Upper lobe of left lung (tissue), 6 donors: ENCODE measurements at regions not wholly inside any gene's neighbourhood (a gene's known extent, or its start where the extent isn't known, plus 50 kb on each side); places are given as distances from the start of the nearest gene placed in this dataset.
"Not testable (repeated sequence)": the region's sequence is repeated elsewhere in the genome, so short reads cannot be mapped to it uniquely, and the experiment has no call there.

Experiments used
- ATAC-seq, 2 donors: fragments of 200-7000 bp; cut with Tn5 transposase; one replicate each; pipeline ENCODE4 v1.9.1; 2022; ENCODE audit warnings: mild to moderate bottlenecking in 2 of 2, moderate library complexity in 2 of 2; ENCODE audit not compliant: low FRiP score in 2 of 2
- DNase-seq, 2 donors: peaks; one replicate each; pipeline ENCODE4 v3.0.0-alpha.2; 2019 to 2020
- H3K27ac ChIP-seq, 4 donors: fragments of 200-600 bp; sonication (generic); one replicate each; pipeline ENCODE4 v1.5.1; 2016 to 2019
- H3K27me3 ChIP-seq, 4 donors: fragments of 200-600 bp; sonication (generic); one replicate each; pipeline ENCODE4 v1.5.1; 2017 to 2019
- H3K36me3 ChIP-seq, 4 donors: fragments of 200-600 bp; sonication (generic); one replicate each; pipeline ENCODE4 v1.5.1; 2016 to 2019
- H3K4me1 ChIP-seq, 4 donors: fragments of 200-600 bp; sonication (generic); one replicate each; pipeline ENCODE4 v1.5.1; 2018 to 2019
- H3K4me3 ChIP-seq, 4 donors: fragments of 200-600 bp; sonication (generic); one replicate each; pipeline ENCODE4 v1.5.1; 2017 to 2019; ENCODE audit warnings: mild to moderate bottlenecking in 2 of 4, moderate library complexity in 1 of 4
- H3K9me3 ChIP-seq, 4 donors: fragments of 200-600 bp; sonication (generic); one replicate each; pipeline ENCODE4 v1.5.1; 2018 to 2019
- EP300 ChIP-seq, 4 donors: sonication (generic); formaldehyde crosslinking; IDR thresholded peaks; one replicate each; pipeline ENCODE4 v1.5.1; 2017; ENCODE audit warnings: antibody characterized with exemption in 4 of 4, control low read depth in 2 of 4
- POLR2A ChIP-seq, 4 donors: fragments of 450-650 bp; IDR thresholded peaks; one replicate each; pipeline ENCODE4 v1.5.1; 2016 to 2017; ENCODE audit warnings: antibody characterized with exemption in 4 of 4, mild to moderate bottlenecking in 2 of 4
- POLR2AphosphoS5 ChIP-seq, 2 donors: sonication (generic); formaldehyde crosslinking; IDR thresholded peaks; one replicate each; pipeline ENCODE4 v1.5.1; 2017; ENCODE audit warnings: antibody characterized with exemption in 2 of 2
- whole genome bisulfite sequencing, 2 donors: methylation state at CpG; one replicate each; pipeline ENCODE4 v1.1.5; 2017 to 2018; 5-methylcytosine and 5-hydroxymethylcytosine counted together
- TF ChIP-seq, protein P1 (sequence below), 6 experiments: fragments of 450-650 bp in 4 of 6; fragments of 200-600 bp in 2 of 6; sonication (generic) in 2 of 6; IDR thresholded peaks; one replicate each; pipeline ENCODE4 v1.5.1; 2016 to 2019; ENCODE audit warnings: antibody characterized with exemption in 6 of 6
- donor health status: DM: no; HTN: no; CAD: no; lungs with moderate emphysema.
- donor health status: DM: no; HTN: yes; CAD: no; lungs with severe emphysema.

DNA sequence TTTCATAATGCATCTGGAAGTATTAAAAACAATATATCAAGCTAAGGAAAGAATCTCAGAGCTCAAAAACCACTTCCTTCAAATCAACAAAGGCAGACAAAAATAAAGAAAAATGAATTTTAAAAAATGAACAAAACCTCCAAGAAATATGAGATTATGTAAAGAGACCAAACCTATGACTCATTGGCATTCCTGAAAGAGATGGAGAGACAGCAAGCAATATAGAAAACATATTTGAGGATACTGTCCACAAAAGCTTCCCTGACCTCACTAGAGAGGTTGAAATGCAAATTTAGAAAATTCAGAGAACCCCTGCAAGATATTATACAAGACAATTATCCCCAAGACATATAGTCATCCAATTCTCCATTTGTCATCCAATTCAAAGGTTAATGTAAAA lies 311.3 kb upstream of the SOX9 start:
- ATAC-seq: no peak
- Histone ChIP-seq H3K27ac (no peak overlapping the region), H3K4me1 (no peaks in the 10 kb centered on the region), H3K9me3 (no peaks in the 10 kb centered on the region), H3K27me3 (no peaks in the 10 kb centered on the region), H3K36me3 (no peaks in the 10 kb centered on the region), H3K4me3 (no peak overlapping the region)
- TF ChIP-seq POLR2AphosphoS5 (IDR thresholded peaks at IDR 0.05) (no peak), EP300 (IDR thresholded peaks at IDR 0.05) (no peak), POLR2A (IDR thresholded peaks at IDR 0.05) (no peak)
- TF ChIP-seq, protein P1, sequence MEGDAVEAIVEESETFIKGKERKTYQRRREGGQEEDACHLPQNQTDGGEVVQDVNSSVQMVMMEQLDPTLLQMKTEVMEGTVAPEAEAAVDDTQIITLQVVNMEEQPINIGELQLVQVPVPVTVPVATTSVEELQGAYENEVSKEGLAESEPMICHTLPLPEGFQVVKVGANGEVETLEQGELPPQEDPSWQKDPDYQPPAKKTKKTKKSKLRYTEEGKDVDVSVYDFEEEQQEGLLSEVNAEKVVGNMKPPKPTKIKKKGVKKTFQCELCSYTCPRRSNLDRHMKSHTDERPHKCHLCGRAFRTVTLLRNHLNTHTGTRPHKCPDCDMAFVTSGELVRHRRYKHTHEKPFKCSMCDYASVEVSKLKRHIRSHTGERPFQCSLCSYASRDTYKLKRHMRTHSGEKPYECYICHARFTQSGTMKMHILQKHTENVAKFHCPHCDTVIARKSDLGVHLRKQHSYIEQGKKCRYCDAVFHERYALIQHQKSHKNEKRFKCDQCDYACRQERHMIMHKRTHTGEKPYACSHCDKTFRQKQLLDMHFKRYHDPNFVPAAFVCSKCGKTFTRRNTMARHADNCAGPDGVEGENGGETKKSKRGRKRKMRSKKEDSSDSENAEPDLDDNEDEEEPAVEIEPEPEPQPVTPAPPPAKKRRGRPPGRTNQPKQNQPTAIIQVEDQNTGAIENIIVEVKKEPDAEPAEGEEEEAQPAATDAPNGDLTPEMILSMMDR (IDR thresholded peaks at IDR 0.05): no peak
- DNase-seq: no peak

DNA sequence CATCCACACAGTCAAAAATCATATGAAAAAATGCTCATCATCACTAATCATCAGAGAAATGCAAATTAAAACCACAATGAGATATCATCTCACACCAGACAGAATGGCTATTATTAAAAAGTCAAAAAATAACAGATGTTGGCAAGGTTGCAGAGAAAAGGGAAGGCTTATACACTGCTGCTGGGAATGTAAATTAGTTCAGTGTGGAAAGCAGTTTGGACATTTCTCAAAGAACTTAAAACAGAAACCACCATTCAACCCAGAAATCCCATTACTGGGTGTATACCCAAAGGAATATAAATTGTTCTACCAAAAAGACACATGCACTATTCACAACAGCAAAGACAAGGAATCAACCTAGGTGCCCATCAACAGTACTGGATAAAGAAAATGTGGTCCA lies 307.0 kb upstream of the SOX9 start:
- ATAC-seq: not testable (repeated sequence)

DNA sequence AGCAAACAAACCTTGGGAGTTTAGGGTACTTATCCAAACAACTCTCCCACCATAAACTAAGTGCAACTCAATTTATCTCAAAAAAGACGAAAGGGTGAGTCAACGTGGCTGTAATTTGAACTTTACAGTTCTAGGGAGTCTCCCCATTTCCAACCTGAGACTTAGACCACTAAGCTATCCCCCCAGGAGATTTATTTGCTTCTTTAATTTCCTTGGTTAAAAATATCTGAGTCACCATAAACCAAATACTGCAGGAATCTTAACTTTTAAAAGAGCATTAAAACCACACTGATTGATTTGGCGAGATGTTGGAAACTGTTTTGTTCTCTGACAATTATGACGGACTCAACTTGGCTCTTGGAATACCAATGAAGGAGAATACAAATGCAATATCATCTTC lies 299.3 kb upstream of the SOX9 start:
- no peak overlapping the region for H3K4me3 ChIP-seq
- H3K4me1 ChIP-seq: no peaks in the 10 kb centered on the region
- no peaks in the 10 kb centered on the region for H3K27me3 ChIP-seq
- no peaks in the 10 kb centered on the region for H3K9me3 ChIP-seq
- DNase-seq (no peak), ATAC-seq (no peak)
- TF ChIP-seq, protein P1 (IDR thresholded peaks at IDR 0.05): no peak
- TF ChIP-seq EP300 (IDR thresholded peaks at IDR 0.05): no peak
- H3K27ac ChIP-seq: no peak overlapping the region
- WGBS, 2 donors: 75 to 77% methylated on average over 4 of the region's 4 CpGs
- no peaks in the 10 kb centered on the region for H3K36me3 ChIP-seq

More for the DNA sequence above, 307.0 kb upstream of the SOX9 start:
- DNase-seq, H3K36me3 ChIP-seq, H3K9me3 ChIP-seq, H3K27me3 ChIP-seq, H3K4me1 ChIP-seq, H3K4me3 ChIP-seq, H3K27ac ChIP-seq: not testable (repeated sequence)

DNA sequence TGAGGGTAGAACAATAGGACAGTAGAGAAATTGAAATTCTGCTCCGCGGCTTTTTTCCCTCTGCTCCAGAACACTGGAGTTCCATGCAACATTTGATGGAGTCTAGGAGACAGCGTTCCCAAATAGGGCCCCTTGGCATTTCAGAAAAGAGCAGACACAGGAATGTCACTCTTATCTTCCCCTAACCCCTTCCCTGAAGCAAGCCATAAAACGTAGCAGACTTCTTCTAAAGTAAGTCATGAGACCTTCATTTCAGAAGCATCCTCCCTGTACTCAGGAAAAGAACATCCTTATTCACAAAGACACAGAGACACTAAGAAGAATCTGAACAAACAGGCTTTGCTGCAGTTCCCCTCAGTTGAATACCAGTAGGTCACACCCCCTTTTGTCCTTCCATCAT lies 296.1 kb upstream of the SOX9 start:
- ATAC-seq (no peak), DNase-seq (no peak)
- no peak for TF ChIP-seq POLR2A (IDR thresholded peaks at IDR 0.05)
- TF ChIP-seq POLR2AphosphoS5 (IDR thresholded peaks at IDR 0.05): no peak
- no peak for TF ChIP-seq EP300 (IDR thresholded peaks at IDR 0.05)
- TF ChIP-seq, protein P1 (IDR thresholded peaks at IDR 0.05): no peak
- Histone ChIP-seq H3K27ac (no peak overlapping the region), H3K4me1 (no peaks in the 10 kb centered on the region), H3K9me3 (no peaks in the 10 kb centered on the region), H3K36me3 (no peaks in the 10 kb centered on the region), H3K4me3 (no peak overlapping the region), H3K27me3 (no peaks in the 10 kb centered on the region)
- 76 to 77% methylated on average over 4 of the region's 4 CpGs for WGBS, 2 donors

DNA sequence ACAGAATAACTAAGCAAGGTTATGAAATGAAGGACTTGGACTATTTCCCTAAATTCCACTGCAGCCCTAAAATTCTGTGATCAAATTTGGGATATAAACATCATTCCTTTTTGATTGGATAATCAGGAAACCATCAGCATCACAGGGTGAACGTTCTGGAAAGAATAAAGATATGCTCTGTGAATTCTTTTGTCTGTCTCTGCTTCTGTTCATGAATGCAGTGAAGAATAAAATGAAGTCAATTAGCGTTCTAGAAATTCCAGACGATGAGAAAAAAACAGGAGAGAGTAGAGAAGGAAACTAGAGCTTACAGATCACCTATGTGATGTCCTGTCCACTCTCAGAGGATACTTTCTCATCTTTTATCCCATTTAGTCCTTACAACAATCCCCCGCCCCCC lies 295.1 kb upstream of the SOX9 start:
- Histone ChIP-seq H3K36me3 (no peaks in the 10 kb centered on the region), H3K27me3 (no peaks in the 10 kb centered on the region), H3K4me1 (no peaks in the 10 kb centered on the region), H3K4me3 (no peak overlapping the region), H3K27ac (no peak overlapping the region), H3K9me3 (no peaks in the 10 kb centered on the region)
- ATAC-seq (no peak), DNase-seq (no peak)
- 58 to 63% methylated on average over 4 of the region's 4 CpGs for WGBS, 2 donors
- TF ChIP-seq POLR2A (IDR thresholded peaks at IDR 0.05) (no peak), EP300 (IDR thresholded peaks at IDR 0.05) (no peak), POLR2AphosphoS5 (IDR thresholded peaks at IDR 0.05) (no peak)
- TF ChIP-seq, protein P1 (IDR thresholded peaks at IDR 0.05): no peak
